ENCODE measurements at regions not wholly inside any gene's neighbourhood (a gene's known extent, or its start where the extent isn't known, plus 50 kb on each side); places are given as distances from the start of the nearest gene placed in this dataset.

- DNase-seq (ENCODE audit: low read depth, low spot score) (no peak), ATAC-seq (no peak)
- H3K27me3 ChIP-seq (ENCODE audit: insufficient read depth, low read length), result no peaks in the 10 kb centered on the region
- H3K27ac ChIP-seq (ENCODE audit: low read depth, low read length), result no peak overlapping the region
- intact Hi-C loops (cut with micrococcal nuclease), result no loop called here
- no peak for TF ChIP-seq MAX (IDR thresholded peaks at IDR 0.05)
- no peak for TF ChIP-seq ELF1 (IDR thresholded peaks at IDR 0.05; ENCODE audit: borderline replicate concordance, low read depth)
- TF ChIP-seq CEBPB (IDR thresholded peaks at IDR 0.05; ENCODE audit: low read depth), result no peak
- no peak for TF ChIP-seq SP1 (IDR thresholded peaks at IDR 0.05; ENCODE audit: low read depth)
- TF ChIP-seq RAD21 (IDR thresholded peaks at IDR 0.05; ENCODE audit: low read depth), result no peak
- no peak for TF ChIP-seq POLR2AphosphoS5 (IDR thresholded peaks at IDR 0.05; ENCODE audit: low read depth, low read length)
- TF ChIP-seq EGR1 (IDR thresholded peaks at IDR 0.05; ENCODE audit: low read depth), result no peak
- TF ChIP-seq CBX3 (IDR thresholded peaks at IDR 0.05; ENCODE audit: low read depth), result no peak
- TF ChIP-seq EZH2phosphoT487 (IDR thresholded peaks at IDR 0.05; ENCODE audit: borderline replicate concordance), result no peak
- no peak for TF ChIP-seq POLR2A (IDR thresholded peaks at IDR 0.05; ENCODE audit: borderline replicate concordance, extremely low read depth, insufficient read depth, insufficient read length)
- no peak for TF ChIP-seq ZBTB33 (IDR thresholded peaks at IDR 0.05; ENCODE audit: extremely low read depth, insufficient replicate concordance, low read length)
- TF ChIP-seq, protein P1, sequence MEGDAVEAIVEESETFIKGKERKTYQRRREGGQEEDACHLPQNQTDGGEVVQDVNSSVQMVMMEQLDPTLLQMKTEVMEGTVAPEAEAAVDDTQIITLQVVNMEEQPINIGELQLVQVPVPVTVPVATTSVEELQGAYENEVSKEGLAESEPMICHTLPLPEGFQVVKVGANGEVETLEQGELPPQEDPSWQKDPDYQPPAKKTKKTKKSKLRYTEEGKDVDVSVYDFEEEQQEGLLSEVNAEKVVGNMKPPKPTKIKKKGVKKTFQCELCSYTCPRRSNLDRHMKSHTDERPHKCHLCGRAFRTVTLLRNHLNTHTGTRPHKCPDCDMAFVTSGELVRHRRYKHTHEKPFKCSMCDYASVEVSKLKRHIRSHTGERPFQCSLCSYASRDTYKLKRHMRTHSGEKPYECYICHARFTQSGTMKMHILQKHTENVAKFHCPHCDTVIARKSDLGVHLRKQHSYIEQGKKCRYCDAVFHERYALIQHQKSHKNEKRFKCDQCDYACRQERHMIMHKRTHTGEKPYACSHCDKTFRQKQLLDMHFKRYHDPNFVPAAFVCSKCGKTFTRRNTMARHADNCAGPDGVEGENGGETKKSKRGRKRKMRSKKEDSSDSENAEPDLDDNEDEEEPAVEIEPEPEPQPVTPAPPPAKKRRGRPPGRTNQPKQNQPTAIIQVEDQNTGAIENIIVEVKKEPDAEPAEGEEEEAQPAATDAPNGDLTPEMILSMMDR (IDR thresholded peaks at IDR 0.05 in 2 of 3, conservative IDR thresholded peaks at IDR 0.05 in 1 of 3; ENCODE audit: borderline replicate concordance in 1 of 3, insufficient read depth in 1 of 3, low read depth in 2 of 3, low read length in 2 of 3), result no peak
- TF ChIP-seq YY1 (IDR thresholded peaks at IDR 0.05; ENCODE audit: extremely low read depth, insufficient replicate concordance, low read depth, low read length), result no peak
- TF ChIP-seq FOSL1 (IDR thresholded peaks at IDR 0.05; ENCODE audit: low read depth), result no peak
- TF ChIP-seq ZFX (IDR thresholded peaks at IDR 0.05), result no peak
- no peak overlapping the region for H3K4me3 ChIP-seq (replicated peaks in 1 of 2; ENCODE audit: low read depth in 1 of 2, low read length in 2 of 2)
- no peak overlapping the region for H2AFZ ChIP-seq (ENCODE audit: low read depth, low read length, poor library complexity, severe bottlenecking)
- ChIA-PET POLR2A (no interaction called here), RAD21 (ENCODE audit: low non-redundant PET in 1 of 2, low total read pairs in 2 of 2, uncharacterized antibody in 2 of 2, unreplicated experiment in 2 of 2) (no interaction called here), CTCF (no interaction called here)
- H4K20me1 ChIP-seq (ENCODE audit: insufficient read depth), result no peaks in the 10 kb centered on the region
- no peak overlapping the region for H3K9ac ChIP-seq (ENCODE audit: low read length)
- BruUV-seq (replicated peaks), result no TSS peak
- H3K79me2 ChIP-seq (ENCODE audit: insufficient read depth, low read length), result no peaks in the 10 kb centered on the region
- H3K4me1 ChIP-seq (ENCODE audit: control insufficient read depth in 1 of 2, insufficient read depth in 2 of 2, low read length in 2 of 2), result no peaks in the 10 kb centered on the region
- H3K9me3 ChIP-seq (ENCODE audit: control insufficient read depth in 1 of 2, insufficient read depth in 1 of 2, low read depth in 1 of 2, low read length in 2 of 2), result no peaks in the 10 kb centered on the region
- no peaks in the 10 kb centered on the region for H3K9me2 ChIP-seq (ENCODE audit: insufficient read depth)
- H3K36me3 ChIP-seq (ENCODE audit: control insufficient read depth in 1 of 2, insufficient read depth in 2 of 2, low read length in 2 of 2), result no peaks in the 10 kb centered on the region
- H3K4me2 ChIP-seq (ENCODE audit: low read length), result no peak overlapping the region
These were observed 398.5 kb downstream of the NUF2 start for GRCh38 chr1:163720294-163720693.

All from HCT116 (cell line).